K562 (cell line): ENCODE measurements at regions not wholly inside any gene's neighbourhood (a gene's known extent, or its start where the extent isn't known, plus 50 kb on each side); places are given as distances from the start of the nearest gene placed in this dataset.

Source experiments
- ATAC-seq: fragments of 200-7000 bp; cut with Tn5 transposase; 3 replicates; pipeline ENCODE4 v1.9.1; 2020; ENCODE audit warnings: moderate library complexity
- BruUV-seq: library from RNA; stranded (reverse); fragments of 400-500 nt; replicated peaks from 2 replicates; lab custom pipeline; 2021; lab: Mats Ljungman, UMichigan
- CTCF ChIA-PET: fragments of 300-600 bp; formaldehyde crosslinking; extraction: SDS; loops from one replicate; lab custom pipeline; 2021; ENCODE audit warnings: low intra/inter-chr PET ratio; lab: Yijun Ruan, JAX
- POLR2A ChIA-PET: fragments of 300-600, 350-650 bp; sonication (Branson Sonifier 250); formaldehyde crosslinking; extraction: SDS; loops from one replicate; lab custom pipeline; 2021; ENCODE audit warnings: antibody characterized with exemption, inconsistent platforms; lab: Yijun Ruan, JAX
- DNase-seq, 4 experiments: peaks; one replicate each; pipeline versions ENCODE4 v3.0.0 to v3.0.0-alpha.2; 2011 to 2018; ENCODE audit warnings: low spot score in 3 of 4, mixed read lengths in 3 of 4; ENCODE audit errors: extremely low read depth in 1 of 4
- FAIRE-seq: peaks from 2 replicates; lab custom pipeline; 2011; peaks lifted over from hg19 to GRCh38; lab: Jason Lieb, UNC
- H2AFZ ChIP-seq: 2 replicates; pipeline ENCODE4 v1.6.0; 2011; ENCODE audit warnings: low read depth, low read length, control low read depth, inconsistent platforms
- H3K27ac ChIP-seq: fragments of 200-600 bp; 3 replicates; pipeline ENCODE4 v1.8.0; 2011; ENCODE audit warnings: low read depth, mild to moderate bottlenecking, control low read depth, inconsistent platforms, low read length, moderate library complexity, mixed read lengths; ENCODE audit errors: extremely low read depth
- H3K27me3 ChIP-seq, 2 experiments: fragments of 300-600 bp in 1 of 2; 2 replicates in 1 of 2; 3 replicates in 1 of 2; pipeline versions ENCODE4 v1.6.0 to v1.8.0; 2011; ENCODE audit warnings: inconsistent platforms in 2 of 2, low read length in 2 of 2, mild to moderate bottlenecking in 1 of 2, mixed read lengths in 1 of 2, moderate library complexity in 1 of 2; ENCODE audit not compliant: control insufficient read depth in 2 of 2, insufficient read depth in 2 of 2
- H3K36me3 ChIP-seq: fragments of 300-600 bp; 3 replicates; pipeline ENCODE4 v1.8.0; 2011; ENCODE audit warnings: mild to moderate bottlenecking, low read length, inconsistent platforms; ENCODE audit not compliant: control insufficient read depth, insufficient read depth
- H3K4me1 ChIP-seq, 2 experiments: fragments of 200-600 bp in 1 of 2; replicated peaks in 1 of 2; 2 replicates in 1 of 2; 3 replicates in 1 of 2; pipeline versions ENCODE4 v1.5.1 to v1.8.0; 2011; ENCODE audit warnings: inconsistent platforms in 2 of 2, low read length in 2 of 2, mild to moderate bottlenecking in 1 of 2, mixed read lengths in 1 of 2, moderate library complexity in 1 of 2; ENCODE audit not compliant: control insufficient read depth in 2 of 2, insufficient read depth in 2 of 2
- H3K4me2 ChIP-seq: 2 replicates; pipeline ENCODE4 v1.6.1; 2011; ENCODE audit warnings: low read length, control low read depth, inconsistent platforms, mixed read lengths; ENCODE audit not compliant: insufficient read depth
- H3K4me3 ChIP-seq: fragments of 200-600 bp; sonication (generic), shearing (Covaris generic); 2 replicates; pipeline ENCODE4 v1.5.1; 2016; ENCODE audit warnings: control low read depth, inconsistent platforms
- H3K79me2 ChIP-seq: fragments of 200-600 bp; 3 replicates; pipeline ENCODE4 v1.8.0; 2011; ENCODE audit warnings: low read length, inconsistent platforms; ENCODE audit not compliant: control insufficient read depth, insufficient read depth
- H3K9ac ChIP-seq, 2 experiments: 2 replicates each; pipeline versions ENCODE4 v1.6.0 to v1.6.1; 2011; ENCODE audit warnings: low read depth in 2 of 2, low read length in 2 of 2, control low read depth in 1 of 2, inconsistent platforms in 1 of 2, mild to moderate bottlenecking in 1 of 2, mixed read lengths in 1 of 2; ENCODE audit not compliant: insufficient read depth in 1 of 2
- H3K9me1 ChIP-seq: one replicate; pipeline ENCODE4 v1.6.0; 2011; ENCODE audit warnings: inconsistent platforms, mild to moderate bottlenecking, low read length, moderate library complexity; ENCODE audit not compliant: control insufficient read depth, insufficient read depth
- H3K9me3 ChIP-seq: replicated peaks from 2 replicates; pipeline ENCODE4 v1.5.1; 2011; ENCODE audit warnings: low read depth, low read length, inconsistent platforms; ENCODE audit not compliant: control insufficient read depth, insufficient read depth
- H4K20me1 ChIP-seq: replicated peaks from 2 replicates; pipeline ENCODE4 v1.6.1; 2011; ENCODE audit warnings: low read length, inconsistent platforms, mixed read lengths; ENCODE audit not compliant: control insufficient read depth, insufficient read depth
- FOXJ2 ChIP-seq: fragments of 200-800 bp; sonication (Bioruptor generic); IDR thresholded peaks from 2 replicates; pipeline ENCODE4 v1.6.1; 2016; ENCODE audit warnings: missing genetic modification characterization, missing compliant biosample characterization
- RAD21 ChIP-seq, 2 experiments: fragments of 250-450 bp in 1 of 2; fragments of 450-650 bp in 1 of 2; sonication (Bioruptor Pico) in 1 of 2; formaldehyde crosslinking in 1 of 2; IDR thresholded peaks in 1 of 2; conservative IDR thresholded peaks in 1 of 2; 2 replicates each; pipeline versions ENCODE4 v1.4.0 to v1.8.0; 2020 to 2022; ENCODE audit warnings: mild to moderate bottlenecking in 2 of 2, moderate library complexity in 1 of 2
- REST ChIP-seq, 2 experiments: fragments of 450-650 bp; formaldehyde crosslinking in 1 of 2; IDR thresholded peaks; 2 replicates each; pipeline versions ENCODE4 v1.4.0 to v1.6.1; 2014 to 2020; ENCODE audit warnings: mild to moderate bottlenecking in 2 of 2, borderline replicate concordance in 1 of 2, low read depth in 1 of 2
- WGBS: fragments of 100-300 bp; shearing (Covaris generic); methylation state at CpG from one replicate; pipeline ENCODE4 v1.1.6; 2016; ENCODE audit warnings: low coverage, mixed read lengths; ENCODE audit not compliant: insufficient coverage; ENCODE audit errors: missing lambda C conversion rate; 5-methylcytosine and 5-hydroxymethylcytosine counted together
- in situ Hi-C: fragments of 300-500 bp; cut with MboI; formaldehyde crosslinking; loops from 4 replicates; pipeline ENCODE4 v1.15.0; 2018; ENCODE audit warnings: inconsistent platforms, mixed read lengths
- intact Hi-C: fragments of 100-400 bp; cut with micrococcal nuclease; formaldehyde crosslinking; loops from 2 replicates; pipeline ENCODE4 v1.14.2; 2022

DNA sequence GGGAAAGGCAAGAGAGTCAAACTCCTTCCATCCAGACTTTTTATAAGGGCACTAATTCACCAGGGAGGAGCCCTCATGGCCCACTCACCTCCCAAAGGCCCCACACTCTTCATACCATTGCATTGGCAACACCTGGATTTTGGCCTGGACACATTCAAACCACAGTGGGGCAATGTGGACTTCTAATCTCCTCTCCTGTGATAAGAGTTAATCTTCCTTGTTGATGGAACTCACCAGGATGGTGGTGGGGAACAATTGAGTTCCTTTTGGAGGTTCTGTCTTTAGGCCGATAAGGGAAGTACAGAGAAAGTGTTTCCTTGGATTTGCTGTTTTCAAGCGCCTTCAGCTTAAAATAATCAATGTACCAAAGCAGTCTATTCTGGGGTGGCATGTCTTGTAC, 268.7 kb downstream of the CD83 start:
- 57% methylated on average over 2 of the region's 2 CpGs for WGBS

More for the DNA sequence above, 268.7 kb downstream of the CD83 start:
- H3K9me3 ChIP-seq = no peaks in the 10 kb centered on the region
- peaks cover 0 to 3% of the 10 kb centered on the region in 2 experiments; a peak in 3 of 5 replicates for H3K27me3 ChIP-seq
- no peak overlapping the region for H3K4me3 ChIP-seq
- H3K9me1 ChIP-seq = no peaks in the 10 kb centered on the region
- BruUV-seq = no TSS peak
- ATAC-seq (no peak), FAIRE-seq (no peak), DNase-seq (no peak)
- no peak overlapping the region for H3K4me2 ChIP-seq
- in situ Hi-C loops = no loop called here
- H3K9ac ChIP-seq = no peak overlapping the region
- H2AFZ ChIP-seq = no peak overlapping the region
- no peaks in the 10 kb centered on the region for H3K79me2 ChIP-seq
- H3K36me3 ChIP-seq = no peaks in the 10 kb centered on the region
- intact Hi-C loops = no loop called here
- no peaks in the 10 kb centered on the region for H4K20me1 ChIP-seq
- H3K4me1 ChIP-seq = no peaks in the 10 kb centered on the region; a peak in 1 of 5 replicates
- ChIA-PET POLR2A (no interaction called here), CTCF (no interaction called here)
- TF ChIP-seq REST (IDR thresholded peaks at IDR 0.05; ENCODE audit: borderline replicate concordance) (peak; percentile 8; the same call in 1 of the 2 replicates), REST (CRISPR knock-in tag; IDR thresholded peaks at IDR 0.05; ENCODE audit: low read depth) (no peak), RAD21 (CRISPR knock-in tag; conservative IDR thresholded peaks at IDR 0.05 in 1 of 2, IDR thresholded peaks at IDR 0.05 in 1 of 2) (peak; percentile 4 to 16; a peak in 1 of 4 replicates), FOXJ2 (tag) (no peak)
- H3K27ac ChIP-seq = no peak overlapping the region
